ENCODE measurements at regions not wholly inside any gene's neighbourhood (a gene's known extent, or its start where the extent isn't known, plus 50 kb on each side); places are given as distances from the start of the nearest gene placed in this dataset.

DNA sequence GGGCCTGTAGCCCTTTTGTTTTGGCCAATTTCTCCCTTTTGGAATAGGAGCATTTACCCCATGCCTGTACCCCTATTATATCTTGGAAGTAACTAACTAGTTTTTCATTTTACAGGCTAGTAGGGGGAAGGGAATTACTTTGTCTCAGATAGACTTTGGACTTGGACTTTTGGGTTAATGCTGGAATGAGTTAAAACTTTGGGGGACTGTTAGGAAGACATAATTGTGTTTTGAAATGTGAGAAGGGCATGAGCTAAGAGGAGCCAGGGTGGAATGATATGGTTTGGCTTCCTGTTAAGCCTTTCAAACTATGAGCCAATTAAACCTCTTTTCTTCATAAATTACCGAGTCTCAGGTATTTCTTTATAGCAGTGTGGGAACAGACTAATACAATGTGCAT, 168.1 kb downstream of the FGF1 start:
- Mint-ChIP-seq H3K36me3 (ENCODE audit: low read depth) (no peaks in the 10 kb centered on the region), H3K4me3 (no peak overlapping the region), H3K27me3 (ENCODE audit: low read depth) (peaks cover 4% of the 10 kb centered on the region), H3K4me1 (ENCODE audit: low read depth) (no peaks in the 10 kb centered on the region), H3K9me3 (no peaks in the 10 kb centered on the region), H3K27ac (no peak overlapping the region)
- no peak for DNase-seq (ENCODE audit: low spot score)

DNA sequence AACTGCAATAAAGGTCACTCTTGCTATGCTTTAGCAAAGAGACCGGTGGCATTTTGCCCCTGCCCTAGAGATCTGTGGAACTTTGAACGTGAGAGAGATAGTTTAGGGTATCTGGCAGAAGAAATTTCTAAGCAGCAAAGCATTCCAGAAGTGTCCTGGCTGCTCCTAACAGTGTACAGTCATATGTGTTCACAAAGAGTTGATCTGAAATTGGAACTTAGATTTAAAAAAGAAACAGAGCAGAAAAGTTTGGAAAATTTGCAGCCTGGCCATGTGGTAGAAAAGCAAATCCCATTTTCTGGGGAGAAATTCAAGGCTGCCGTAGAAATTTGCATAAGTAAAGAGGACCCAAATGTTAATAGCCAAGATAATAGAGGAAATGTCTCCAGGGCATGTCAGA, 169.2 kb downstream of the FGF1 start:
- no peak overlapping the region for H3K4me3 Mint-ChIP-seq
- H3K9me3 Mint-ChIP-seq = no peaks in the 10 kb centered on the region
- no peak for DNase-seq (ENCODE audit: low spot score)
- H3K36me3 Mint-ChIP-seq (ENCODE audit: low read depth) = no peaks in the 10 kb centered on the region
- no peak overlapping the region for H3K27ac Mint-ChIP-seq
- peaks cover 4% of the 10 kb centered on the region for H3K27me3 Mint-ChIP-seq (ENCODE audit: low read depth)
- no peaks in the 10 kb centered on the region for H3K4me1 Mint-ChIP-seq (ENCODE audit: low read depth)

DNA sequence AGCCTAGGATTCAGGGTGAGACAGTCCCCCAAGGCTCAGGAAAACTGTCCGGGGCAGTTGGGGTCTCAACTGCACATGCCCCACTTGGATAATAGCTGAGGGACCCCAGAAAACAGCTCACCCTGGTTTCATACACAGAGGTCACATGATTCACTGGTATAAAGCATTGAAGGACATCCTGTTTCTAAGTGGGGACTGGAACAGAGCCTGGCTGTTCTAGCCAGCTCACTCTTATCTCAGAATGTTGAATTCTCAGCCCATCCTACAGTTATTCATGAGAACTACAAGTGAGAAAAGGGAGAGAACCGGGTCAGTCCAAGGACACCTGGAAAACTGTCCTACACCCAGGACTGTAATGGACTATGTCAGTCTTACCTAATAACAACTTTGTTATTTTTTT, 170.9 kb downstream of the FGF1 start:
- peaks cover 2% of the 10 kb centered on the region for H3K27me3 Mint-ChIP-seq (ENCODE audit: low read depth)
- no peak overlapping the region for H3K4me3 Mint-ChIP-seq
- no peaks in the 10 kb centered on the region for H3K4me1 Mint-ChIP-seq (ENCODE audit: low read depth)
- DNase-seq (ENCODE audit: low spot score) = no peak
- no peak overlapping the region for H3K27ac Mint-ChIP-seq
- H3K9me3 Mint-ChIP-seq = no peaks in the 10 kb centered on the region
- H3K36me3 Mint-ChIP-seq (ENCODE audit: low read depth) = no peaks in the 10 kb centered on the region

DNA sequence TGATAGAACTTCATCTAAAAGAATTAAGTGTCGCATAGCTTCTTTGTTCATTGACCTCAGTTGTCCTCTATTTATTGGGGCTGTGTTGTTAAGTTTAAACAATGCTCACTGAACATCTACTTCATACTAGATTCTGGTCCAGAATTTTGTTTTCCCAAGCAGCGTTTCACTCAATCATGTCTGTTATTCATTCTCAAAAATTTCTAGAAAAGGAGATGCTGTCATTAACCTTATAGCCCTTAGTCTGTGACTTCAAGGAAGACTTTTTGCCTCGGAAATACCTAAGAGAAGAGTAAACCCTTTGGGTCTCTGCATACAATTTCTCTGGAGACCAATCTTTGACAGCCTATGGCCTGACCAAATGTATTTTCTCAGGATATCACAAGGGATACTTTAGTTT, 171.7 kb downstream of the FGF1 start:
- no peaks in the 10 kb centered on the region for H3K36me3 Mint-ChIP-seq (ENCODE audit: low read depth)
- H3K27ac Mint-ChIP-seq = no peak overlapping the region
- DNase-seq (ENCODE audit: low spot score) = no peak
- no peak overlapping the region for H3K4me3 Mint-ChIP-seq
- H3K4me1 Mint-ChIP-seq (ENCODE audit: low read depth) = no peaks in the 10 kb centered on the region
- no peaks in the 10 kb centered on the region for H3K9me3 Mint-ChIP-seq
- H3K27me3 Mint-ChIP-seq (ENCODE audit: low read depth) = no peaks in the 10 kb centered on the region

DNA sequence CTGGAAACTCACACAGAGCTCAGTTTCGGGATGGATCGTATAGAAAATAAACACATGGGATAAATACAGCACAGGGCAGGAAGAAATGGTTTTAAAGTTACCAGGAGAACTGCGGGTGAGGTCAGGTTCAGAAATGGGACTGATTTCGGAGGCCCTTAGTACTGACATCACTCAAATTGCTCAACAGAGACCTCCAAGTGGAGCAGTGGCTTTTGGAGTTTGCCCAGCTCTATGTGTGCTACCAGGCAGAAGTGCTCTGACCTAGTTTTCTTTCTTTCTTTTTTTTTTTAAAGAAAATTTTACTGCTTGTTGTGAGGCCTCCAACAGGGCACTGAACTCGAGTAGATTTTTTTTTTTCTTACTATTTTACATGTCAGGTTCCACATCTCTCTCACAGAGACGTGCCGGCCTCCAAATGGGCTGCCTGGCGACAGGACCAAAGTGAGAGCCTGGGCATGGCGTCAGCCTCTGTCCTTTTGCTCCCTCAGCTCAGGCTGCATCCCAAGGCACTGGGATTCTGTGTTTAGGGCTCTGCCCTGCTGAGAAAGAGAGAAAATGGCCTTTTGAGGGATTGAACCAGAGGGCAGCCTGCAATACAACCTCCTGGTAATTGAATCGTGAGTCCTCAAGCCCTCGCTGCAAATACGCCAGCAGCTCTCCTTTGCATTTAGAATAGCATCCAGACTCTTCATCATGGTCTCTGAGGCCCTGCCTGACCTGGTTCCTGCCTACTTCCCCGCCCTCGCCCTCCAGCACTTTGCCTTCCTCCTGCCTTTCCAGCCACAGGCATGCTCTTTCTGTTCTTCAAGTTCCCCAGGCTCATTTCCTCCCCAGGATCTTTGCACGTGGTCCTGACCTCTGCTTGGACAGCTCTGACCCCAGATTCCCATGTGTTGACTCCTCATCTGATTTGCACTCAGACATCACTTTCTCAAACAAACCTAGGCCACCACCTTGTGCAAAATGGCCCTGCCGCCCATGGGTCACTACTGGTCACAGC, 173.5 kb downstream of the FGF1 start:
- no peak overlapping the region for H3K27ac Mint-ChIP-seq
- H3K4me3 Mint-ChIP-seq = no peak overlapping the region
- no peaks in the 10 kb centered on the region for H3K36me3 Mint-ChIP-seq (ENCODE audit: low read depth)
- DNase-seq (ENCODE audit: low spot score) = no peak
- no peaks in the 10 kb centered on the region for H3K9me3 Mint-ChIP-seq
- no peaks in the 10 kb centered on the region for H3K27me3 Mint-ChIP-seq (ENCODE audit: low read depth)
- H3K4me1 Mint-ChIP-seq (ENCODE audit: low read depth) = peaks cover 5% of the 10 kb centered on the region

DNA sequence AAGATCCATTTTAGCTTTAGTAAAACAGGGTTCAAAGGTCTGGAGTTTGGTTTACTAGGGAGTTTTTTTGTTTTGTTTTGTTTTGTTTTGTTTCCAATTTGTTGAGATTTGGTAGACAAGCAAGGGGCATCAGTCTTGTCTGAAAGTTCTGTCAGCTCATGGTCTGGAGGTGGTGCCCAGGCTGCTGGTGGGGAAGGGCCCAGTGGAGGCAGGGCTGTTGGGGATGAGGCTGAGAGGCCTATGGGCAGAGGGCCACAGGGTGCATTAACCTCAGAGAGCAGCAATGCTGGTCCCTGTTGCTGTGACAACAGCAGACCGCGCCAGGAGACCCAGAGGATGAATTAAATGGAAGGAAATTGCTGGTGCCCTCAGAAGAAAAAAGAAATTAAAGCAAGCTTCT, 174.5 kb downstream of the FGF1 start:
- H3K4me1 Mint-ChIP-seq (ENCODE audit: low read depth) = peaks cover 5% of the 10 kb centered on the region
- no peaks in the 10 kb centered on the region for H3K36me3 Mint-ChIP-seq (ENCODE audit: low read depth)
- DNase-seq (ENCODE audit: low spot score) = no peak
- H3K27ac Mint-ChIP-seq = no peak overlapping the region
- H3K4me3 Mint-ChIP-seq = no peak overlapping the region
- H3K27me3 Mint-ChIP-seq (ENCODE audit: low read depth) = no peaks in the 10 kb centered on the region
- no peaks in the 10 kb centered on the region for H3K9me3 Mint-ChIP-seq

DNA sequence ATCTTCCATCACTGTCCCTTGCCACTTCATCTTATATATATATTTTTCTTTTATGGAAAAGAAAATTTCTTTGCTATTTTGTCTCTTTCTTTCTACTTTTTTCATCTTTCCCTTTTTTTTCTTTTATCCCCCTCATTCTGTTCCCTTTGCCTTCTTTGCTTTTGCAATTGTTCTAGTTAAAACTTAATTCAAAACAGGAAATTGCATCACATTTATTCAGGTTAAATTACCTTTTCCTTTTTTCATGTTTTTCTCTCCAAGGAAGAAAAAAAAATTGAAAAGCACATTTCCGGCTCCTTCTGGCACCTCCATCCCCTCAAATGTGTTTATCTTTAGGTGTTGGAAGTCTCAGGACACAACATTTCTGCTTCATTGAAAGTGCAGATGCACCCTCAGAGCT, 176.9 kb downstream of the FGF1 start:
- peaks cover 7% of the 10 kb centered on the region for H3K4me1 Mint-ChIP-seq (ENCODE audit: low read depth)
- no peaks in the 10 kb centered on the region for H3K27me3 Mint-ChIP-seq (ENCODE audit: low read depth)
- no peaks in the 10 kb centered on the region for H3K36me3 Mint-ChIP-seq (ENCODE audit: low read depth)
- H3K9me3 Mint-ChIP-seq = no peaks in the 10 kb centered on the region
- H3K4me3 Mint-ChIP-seq = no peak overlapping the region
- H3K27ac Mint-ChIP-seq = no peak overlapping the region
- DNase-seq (ENCODE audit: low spot score) = no peak

DNA sequence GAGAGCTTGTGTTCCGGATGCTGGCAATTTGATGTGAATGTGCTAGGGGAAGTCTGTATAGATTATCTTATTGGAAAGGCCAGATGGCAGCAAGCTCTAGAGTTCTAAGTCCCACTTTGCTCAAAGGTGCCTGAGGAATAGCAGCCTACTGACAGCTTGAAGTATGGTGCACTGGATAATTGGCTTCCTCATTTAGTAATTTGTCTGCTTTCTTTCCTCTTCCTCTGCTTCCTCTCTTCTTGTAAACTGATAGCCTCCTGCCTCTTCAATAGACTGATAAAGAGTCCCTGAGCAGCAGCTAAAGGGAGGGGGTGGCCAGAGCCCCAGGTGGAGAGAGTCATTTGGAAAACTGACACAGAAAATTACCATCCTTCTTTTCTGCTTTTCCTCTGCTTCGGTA, 177.3 kb downstream of the FGF1 start:
- Mint-ChIP-seq H3K27ac (no peak overlapping the region), H3K4me3 (no peak overlapping the region), H3K36me3 (ENCODE audit: low read depth) (no peaks in the 10 kb centered on the region), H3K4me1 (ENCODE audit: low read depth) (peaks cover 9% of the 10 kb centered on the region), H3K9me3 (no peaks in the 10 kb centered on the region), H3K27me3 (ENCODE audit: low read depth) (no peaks in the 10 kb centered on the region)
- DNase-seq (ENCODE audit: low spot score) = no peak

DNA sequence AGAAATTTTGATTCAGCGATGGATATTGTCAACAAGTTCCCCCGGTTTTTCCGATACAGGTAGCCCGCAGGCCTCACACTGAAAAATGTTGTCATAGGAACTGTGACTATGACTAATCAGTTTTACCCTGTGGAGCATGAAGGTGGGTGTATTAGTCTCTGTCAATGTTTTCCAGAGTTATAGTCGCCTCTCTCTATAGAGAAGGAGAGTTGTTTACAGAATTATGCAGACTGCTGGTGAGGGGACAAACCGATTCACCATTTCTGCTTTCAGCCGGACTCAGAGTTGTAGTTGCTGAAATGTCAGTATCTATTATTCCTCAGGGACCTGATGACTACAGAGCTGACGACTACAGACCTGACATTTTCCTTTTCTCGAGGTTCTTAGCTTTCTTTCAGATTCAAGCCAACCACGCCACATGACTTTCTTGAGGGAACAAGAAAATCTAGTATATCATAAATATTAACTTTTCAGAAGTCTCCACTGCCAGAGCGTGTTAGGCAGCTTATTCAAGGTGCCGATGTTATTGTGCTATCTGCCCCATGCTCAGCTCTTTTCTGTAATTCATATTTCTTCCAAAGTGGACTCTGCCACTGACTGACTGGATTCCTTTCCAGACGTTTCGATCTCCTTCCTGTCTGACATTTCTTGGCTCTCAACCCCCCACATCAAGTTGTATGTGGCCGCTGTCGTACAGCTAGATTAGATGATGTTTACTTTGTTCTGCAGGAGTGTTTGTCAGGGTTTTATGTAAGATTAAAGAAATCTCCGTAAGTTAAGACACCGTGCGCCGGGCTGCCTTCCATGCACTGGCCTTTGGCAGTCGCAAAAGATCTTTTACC, 178.1 kb downstream of the FGF1 start:
- Mint-ChIP-seq H3K4me3 (no peak overlapping the region), H3K4me1 (ENCODE audit: low read depth) (peaks cover 9% of the 10 kb centered on the region), H3K27me3 (ENCODE audit: low read depth) (no peaks in the 10 kb centered on the region), H3K27ac (no peak overlapping the region), H3K36me3 (ENCODE audit: low read depth) (no peaks in the 10 kb centered on the region), H3K9me3 (no peaks in the 10 kb centered on the region)
- no peak for DNase-seq (ENCODE audit: low spot score)

DNA sequence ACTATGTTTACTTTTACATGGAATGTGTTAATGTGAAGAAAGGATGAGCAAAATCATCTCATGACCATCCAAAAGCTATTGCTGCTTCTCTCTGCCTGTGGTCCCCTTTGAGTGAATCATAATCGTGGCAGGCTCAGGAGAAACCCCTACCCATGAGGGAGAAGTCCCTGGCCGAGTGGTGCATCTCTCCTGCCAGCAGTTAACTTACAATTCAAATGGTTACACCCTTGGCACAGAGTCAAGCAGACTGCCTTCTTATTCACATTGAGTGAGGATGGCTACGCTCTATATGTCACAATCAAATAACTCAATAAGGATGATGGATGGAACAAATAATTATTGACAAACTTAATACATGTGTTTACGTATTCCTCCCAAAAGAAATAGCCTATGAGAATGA, 179.1 kb downstream of the FGF1 start:
- no peaks in the 10 kb centered on the region for H3K9me3 Mint-ChIP-seq
- peaks cover 9% of the 10 kb centered on the region for H3K4me1 Mint-ChIP-seq (ENCODE audit: low read depth)
- no peak overlapping the region for H3K27ac Mint-ChIP-seq
- no peak overlapping the region for H3K4me3 Mint-ChIP-seq
- no peaks in the 10 kb centered on the region for H3K27me3 Mint-ChIP-seq (ENCODE audit: low read depth)
- no peaks in the 10 kb centered on the region for H3K36me3 Mint-ChIP-seq (ENCODE audit: low read depth)
- DNase-seq (ENCODE audit: low spot score) = no peak

DNA sequence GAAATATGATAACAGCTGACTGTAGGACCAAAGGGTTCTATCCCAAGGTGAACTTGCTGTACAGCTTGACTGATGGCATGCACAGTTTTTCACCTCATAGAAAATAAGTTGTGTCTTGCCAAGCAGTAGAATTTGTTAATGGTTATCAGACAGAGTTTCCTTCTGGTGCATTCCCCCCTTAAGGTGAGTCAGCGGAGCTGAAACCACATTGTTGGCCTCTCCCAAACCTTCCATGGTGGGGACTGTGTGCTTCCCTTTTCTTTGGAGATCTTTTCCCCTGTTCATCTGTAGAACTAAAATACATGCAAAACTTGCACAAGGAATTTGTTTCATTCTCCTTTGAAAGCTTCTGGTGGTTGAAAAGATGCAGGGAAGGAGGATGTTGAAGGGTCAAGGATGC, 179.8 kb downstream of the FGF1 start:
- H3K36me3 Mint-ChIP-seq (ENCODE audit: low read depth) = no peaks in the 10 kb centered on the region
- no peak overlapping the region for H3K27ac Mint-ChIP-seq
- H3K9me3 Mint-ChIP-seq = no peaks in the 10 kb centered on the region
- H3K27me3 Mint-ChIP-seq (ENCODE audit: low read depth) = no peaks in the 10 kb centered on the region
- no peak for DNase-seq (ENCODE audit: low spot score)
- H3K4me1 Mint-ChIP-seq (ENCODE audit: low read depth) = peaks cover 9% of the 10 kb centered on the region
- no peak overlapping the region for H3K4me3 Mint-ChIP-seq

DNA sequence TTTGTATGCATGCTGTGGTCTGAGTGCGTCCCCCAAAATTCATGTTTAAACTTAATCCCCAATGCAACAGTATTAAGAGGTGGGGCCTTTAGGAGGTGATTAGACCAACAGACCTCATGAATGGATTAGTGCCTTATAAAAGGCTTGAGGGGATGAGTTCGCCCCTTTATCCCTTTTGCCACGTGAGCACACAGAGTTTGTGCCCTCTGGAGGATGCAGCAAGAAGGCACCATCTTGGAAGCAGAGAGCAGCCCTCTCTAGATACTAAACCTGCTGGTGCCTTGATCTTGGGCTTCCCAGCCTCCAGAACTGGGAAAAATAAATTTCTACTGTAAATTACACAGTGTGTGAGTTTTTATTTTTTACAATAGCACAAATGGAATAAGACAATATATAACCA, 177.1 kb upstream of the SPRY4 start:
- H3K4me3 Mint-ChIP-seq = no peak overlapping the region
- DNase-seq (ENCODE audit: low spot score) = no peak
- H3K27me3 Mint-ChIP-seq (ENCODE audit: low read depth) = no peaks in the 10 kb centered on the region
- H3K9me3 Mint-ChIP-seq = no peaks in the 10 kb centered on the region
- no peak overlapping the region for H3K27ac Mint-ChIP-seq
- H3K4me1 Mint-ChIP-seq (ENCODE audit: low read depth) = peaks cover 4% of the 10 kb centered on the region
- H3K36me3 Mint-ChIP-seq (ENCODE audit: low read depth) = no peaks in the 10 kb centered on the region

DNA sequence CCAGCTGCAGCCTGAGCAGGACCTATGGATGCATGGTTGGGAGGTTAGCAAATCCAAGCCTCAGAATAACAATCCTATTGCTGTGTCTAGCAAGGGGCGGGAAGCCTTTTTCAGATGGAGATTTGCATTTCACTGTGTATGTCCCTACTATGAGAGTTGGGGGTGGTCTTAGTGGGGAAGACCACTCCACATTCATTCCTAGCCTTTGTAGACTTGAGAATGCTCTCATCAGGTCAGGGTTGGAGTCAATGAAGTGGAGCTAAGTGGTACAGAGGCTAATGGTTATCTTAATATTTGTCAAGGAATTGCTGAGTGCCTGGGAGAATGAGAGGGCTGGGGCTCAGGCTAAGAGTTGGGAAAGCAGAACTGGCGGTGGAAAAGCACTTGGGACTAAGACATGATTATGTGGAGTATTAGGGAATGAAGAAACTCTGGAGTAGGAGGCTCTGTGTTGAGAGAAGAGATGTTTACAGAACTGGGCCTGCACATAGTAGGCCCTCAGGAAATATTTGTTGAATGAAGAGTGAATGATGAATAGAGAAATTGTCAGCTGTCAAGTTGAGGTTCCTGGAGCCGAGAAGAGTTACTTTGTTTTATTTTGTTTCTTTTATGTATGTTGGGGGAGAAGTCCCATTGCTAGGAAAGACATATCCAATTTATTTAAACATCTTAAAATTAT, 175.5 kb upstream of the SPRY4 start:
- no peaks in the 10 kb centered on the region for H3K36me3 Mint-ChIP-seq (ENCODE audit: low read depth)

More for the DNA sequence above, 175.5 kb upstream of the SPRY4 start:
- H3K4me3 Mint-ChIP-seq = no peak overlapping the region
- no peak for DNase-seq (ENCODE audit: low spot score)
- H3K27me3 Mint-ChIP-seq (ENCODE audit: low read depth) = no peaks in the 10 kb centered on the region
- no peaks in the 10 kb centered on the region for H3K9me3 Mint-ChIP-seq
- H3K4me1 Mint-ChIP-seq (ENCODE audit: low read depth) = peaks cover 2% of the 10 kb centered on the region
- H3K27ac Mint-ChIP-seq = no peak overlapping the region

All from T-helper 2 cell treated with Interferon-gamma antibody and Interleukin-4, amounts not matched to agents 5 μg/mL and 100 μg/mL, for 36 hours (primary cell).